LoVo (cell line): ENCODE measurements at regions not wholly inside any gene's neighbourhood (a gene's known extent, or its start where the extent isn't known, plus 50 kb on each side); places are given as distances from the start of the nearest gene placed in this dataset.

Source experiments
- DNase-seq: peaks from one replicate; pipeline ENCODE4 v3.0.0-alpha.2; 2016; ENCODE audit warnings: low spot score

DNA sequence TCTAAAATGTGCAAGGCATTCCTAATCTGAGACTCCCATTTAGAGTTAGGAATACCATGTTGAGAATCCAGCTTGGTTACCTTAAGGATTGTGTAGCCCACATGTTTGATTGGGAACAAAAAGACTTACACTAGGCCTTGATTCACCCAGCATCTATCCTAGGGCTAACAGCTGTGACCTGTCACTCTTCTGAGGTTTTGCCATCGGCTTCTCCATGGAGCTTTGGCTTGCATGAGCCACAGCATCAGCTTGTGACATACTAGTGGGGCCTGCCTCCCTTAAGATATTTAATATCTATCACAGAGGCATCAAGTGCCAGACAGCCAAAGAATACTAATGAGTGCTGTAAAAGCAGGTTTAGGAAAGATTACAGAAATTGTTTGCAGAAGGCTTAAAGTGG, 241.3 kb upstream of the UBE2E3 start:
- no peak for DNase-seq

DNA sequence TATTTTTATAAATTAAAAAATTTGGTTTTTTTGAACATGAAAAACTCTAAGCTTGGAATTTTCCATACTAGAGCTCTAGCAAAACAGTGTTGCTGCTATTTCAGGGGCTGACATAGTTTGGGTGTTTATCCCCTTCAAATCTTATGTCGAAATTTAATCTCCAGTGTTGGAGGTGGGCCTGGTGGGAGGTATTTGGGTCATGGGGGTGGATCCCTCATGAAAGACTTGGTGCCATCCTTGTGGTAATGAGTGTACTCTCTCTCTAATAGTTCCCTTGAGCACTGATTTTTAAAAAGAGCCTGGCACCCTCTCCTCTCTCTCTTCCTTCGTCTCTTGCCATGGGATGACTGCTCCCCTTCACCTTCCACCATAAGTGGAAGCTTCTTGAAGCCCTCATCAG, 244.6 kb upstream of the UBE2E3 start:
- DNase-seq, result no peak

DNA sequence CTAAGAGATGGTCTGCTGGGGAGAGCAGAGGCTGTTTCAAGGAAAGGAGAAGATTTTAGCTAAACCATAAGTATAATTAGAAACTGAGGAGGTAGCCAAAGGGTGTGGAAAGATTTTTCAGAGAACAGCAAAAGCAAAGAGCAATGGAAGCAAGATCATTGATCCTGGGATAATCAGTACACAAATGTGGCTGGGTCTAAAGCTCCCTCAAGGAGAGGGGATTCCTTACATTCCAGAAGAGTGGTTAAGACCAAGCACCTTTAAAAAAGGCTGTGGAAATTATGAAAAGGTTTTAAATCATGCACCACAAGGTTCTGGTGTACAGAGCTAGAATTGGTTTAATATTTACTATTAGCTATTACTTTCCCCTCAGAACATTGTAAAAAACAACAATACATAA, 246.0 kb upstream of the UBE2E3 start:
- DNase-seq, result no peak

DNA sequence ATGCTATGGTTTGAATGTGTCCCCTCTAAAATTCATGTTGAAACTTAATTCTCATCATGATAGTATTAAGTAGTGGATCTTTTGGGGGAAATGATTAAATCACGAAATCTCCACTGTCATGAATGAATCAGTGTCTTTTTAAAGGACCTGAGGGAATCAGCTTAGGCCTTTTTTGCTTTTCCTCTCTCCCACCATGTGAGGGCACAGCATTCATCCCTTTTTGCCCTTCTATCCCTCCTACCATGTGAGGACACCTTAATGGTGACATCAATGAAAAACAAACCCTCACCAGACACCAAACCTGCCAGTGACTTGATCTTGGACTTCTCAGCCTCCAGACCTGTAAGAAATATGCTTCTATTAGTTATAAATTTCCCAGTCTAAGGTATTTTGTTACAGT, 247.1 kb upstream of the UBE2E3 start:
- DNase-seq, result no peak

DNA sequence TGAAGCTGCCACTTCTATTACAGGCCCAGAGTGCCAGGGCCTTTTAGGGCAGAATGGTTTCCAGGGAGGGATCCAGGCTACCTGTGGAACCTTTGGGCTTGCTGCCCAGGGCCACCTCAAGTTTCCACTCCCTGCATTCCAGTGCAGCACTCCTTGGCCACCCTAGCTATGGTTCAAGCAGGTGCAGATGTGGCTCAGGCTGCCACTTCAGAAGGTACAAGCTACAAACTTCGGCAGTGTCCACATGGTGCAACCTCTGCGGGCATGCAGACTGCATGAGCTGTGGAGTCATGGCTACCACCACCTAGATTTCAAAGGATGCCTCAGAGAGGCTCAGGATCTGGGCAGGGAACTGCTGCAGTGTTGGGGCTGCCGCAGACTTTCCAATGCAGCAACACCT, 248.1 kb upstream of the UBE2E3 start:
- DNase-seq, result no peak

DNA sequence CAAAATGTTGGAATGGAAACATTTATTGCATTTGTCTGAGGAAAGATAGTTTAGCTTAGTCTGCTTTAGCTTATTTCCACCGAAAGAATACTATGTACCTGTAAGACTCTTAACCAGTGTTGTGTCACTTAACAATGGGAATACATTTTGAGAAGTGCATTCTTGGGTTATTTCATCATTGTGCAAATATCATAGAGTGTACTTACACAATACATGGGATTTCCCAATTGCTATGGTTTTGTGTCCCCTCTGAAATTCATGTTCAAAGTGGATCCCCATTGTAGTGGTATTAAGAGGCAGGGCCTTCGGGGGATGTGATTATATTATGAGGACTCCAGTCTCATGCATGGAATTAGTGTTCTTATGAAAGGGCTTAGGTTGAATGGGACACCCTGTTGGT, 249.4 kb upstream of the UBE2E3 start:
- no peak for DNase-seq

DNA sequence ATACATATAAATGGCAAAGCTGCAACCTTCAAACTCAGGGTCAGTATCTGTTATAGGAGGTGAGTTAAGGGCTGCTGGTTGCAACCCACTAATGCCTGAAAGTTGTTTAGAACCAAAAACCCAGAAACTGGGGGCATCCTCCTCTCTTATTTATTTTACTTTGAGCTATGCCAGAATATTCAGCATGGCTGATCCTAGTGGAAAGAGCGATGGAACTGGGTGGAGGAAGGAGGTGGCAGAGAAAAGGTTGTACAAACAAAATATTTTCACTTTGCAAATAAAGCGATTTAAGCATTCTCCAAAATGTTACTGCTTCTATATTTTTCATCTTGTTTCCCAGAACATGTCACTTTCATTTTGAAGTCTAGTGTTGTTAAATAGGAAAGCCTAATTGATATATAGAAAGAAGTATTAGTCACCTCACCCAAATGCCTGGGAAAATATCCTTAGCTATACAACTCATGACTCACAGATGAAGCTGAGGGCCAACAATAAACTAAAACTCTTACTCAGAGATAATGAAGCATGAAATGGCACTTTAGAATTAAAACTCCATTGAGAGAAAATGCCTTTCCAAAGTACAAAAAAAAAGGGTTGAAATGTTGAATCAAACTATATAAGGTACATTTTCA, 251.4 kb upstream of the UBE2E3 start:
- peak; percentile 40 for DNase-seq

DNA sequence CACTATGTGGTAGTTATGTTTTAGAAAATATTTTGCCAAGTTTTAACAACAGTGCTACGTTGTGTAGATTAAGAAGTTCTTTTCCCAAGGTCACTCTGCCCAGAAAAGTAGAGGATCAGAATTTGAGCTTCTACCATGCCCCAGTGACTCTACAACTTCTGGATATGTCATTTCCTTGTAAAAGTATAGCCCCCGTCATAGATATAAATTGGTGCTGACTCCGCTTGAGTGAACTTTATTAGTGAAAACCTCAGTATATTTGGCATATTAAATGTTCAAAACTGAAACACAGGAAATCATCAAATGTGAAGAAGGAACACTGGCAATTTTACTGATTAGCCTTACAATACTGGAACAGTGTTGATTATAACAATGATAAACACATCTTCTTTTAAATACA, 256.7 kb upstream of the UBE2E3 start:
- DNase-seq, result no peak

DNA sequence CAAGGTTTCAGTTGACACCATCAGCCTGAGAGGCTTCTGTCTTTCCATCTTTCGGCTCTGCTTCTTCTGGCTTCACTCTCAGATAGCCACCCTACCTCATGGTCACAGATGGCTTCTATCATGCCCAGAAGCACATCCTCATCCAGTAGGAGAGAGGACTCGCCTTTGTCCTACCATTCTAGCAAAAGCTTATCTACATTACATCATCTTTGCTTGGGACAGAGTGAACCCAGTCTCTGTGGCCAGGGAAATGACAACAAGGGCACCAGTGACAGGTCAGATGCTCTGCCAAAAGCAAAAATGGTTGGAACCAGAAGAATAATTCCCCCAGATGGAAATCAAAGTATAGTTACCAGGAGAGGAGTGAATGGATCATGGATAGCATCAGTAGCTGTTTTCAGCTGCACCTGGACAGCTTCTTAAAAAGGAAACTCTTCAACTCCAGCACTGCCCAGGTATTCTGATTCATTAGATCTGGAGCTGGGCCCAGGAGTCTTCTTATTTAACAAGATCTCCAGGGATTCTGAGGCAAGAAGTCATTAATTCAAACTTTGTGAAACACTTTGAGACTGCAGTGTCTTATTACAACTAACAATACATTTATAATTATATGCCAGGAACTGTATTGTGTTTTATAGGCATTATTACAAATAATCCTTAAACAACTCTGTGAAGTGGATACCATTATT, 257.7 kb upstream of the UBE2E3 start:
- no peak for DNase-seq

DNA sequence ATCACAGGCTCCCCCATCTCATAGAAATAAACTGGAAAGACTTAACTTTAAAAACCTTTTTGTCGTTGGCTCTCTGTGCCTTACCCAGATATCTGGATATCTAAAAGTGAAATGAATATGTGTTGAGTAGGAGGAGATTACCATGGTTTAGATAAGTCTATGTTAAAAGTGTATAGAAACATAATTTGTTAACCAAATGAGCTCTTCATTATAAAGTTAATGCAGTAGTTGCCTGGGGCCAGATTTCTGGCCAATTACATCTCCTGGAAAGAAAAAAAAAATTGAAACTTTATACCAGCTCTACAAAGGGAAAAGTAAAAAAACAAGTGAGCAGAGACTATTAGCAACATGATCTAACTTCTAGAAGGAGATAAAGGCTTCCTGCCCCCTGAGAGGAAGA, 259.6 kb upstream of the UBE2E3 start:
- DNase-seq, result no peak

DNA sequence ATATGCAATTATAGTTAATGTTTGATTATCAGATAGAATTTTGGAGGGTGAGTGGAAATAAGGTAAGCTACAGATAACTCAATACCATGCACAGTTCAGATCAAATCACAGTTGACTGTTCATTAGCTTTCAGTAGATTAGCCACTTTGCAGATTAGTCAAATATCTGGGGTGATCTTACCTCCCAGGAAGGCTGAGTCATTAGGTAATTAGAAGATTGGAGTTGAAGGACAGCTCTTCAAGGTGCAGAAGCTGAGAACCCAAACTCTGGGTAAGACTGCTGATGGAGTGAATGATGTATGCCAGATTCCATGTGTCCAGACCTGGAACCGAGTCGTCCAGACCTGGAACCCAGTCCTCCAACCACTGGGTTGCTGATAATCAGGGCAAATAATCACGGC, 262.8 kb upstream of the UBE2E3 start:
- no peak for DNase-seq

DNA sequence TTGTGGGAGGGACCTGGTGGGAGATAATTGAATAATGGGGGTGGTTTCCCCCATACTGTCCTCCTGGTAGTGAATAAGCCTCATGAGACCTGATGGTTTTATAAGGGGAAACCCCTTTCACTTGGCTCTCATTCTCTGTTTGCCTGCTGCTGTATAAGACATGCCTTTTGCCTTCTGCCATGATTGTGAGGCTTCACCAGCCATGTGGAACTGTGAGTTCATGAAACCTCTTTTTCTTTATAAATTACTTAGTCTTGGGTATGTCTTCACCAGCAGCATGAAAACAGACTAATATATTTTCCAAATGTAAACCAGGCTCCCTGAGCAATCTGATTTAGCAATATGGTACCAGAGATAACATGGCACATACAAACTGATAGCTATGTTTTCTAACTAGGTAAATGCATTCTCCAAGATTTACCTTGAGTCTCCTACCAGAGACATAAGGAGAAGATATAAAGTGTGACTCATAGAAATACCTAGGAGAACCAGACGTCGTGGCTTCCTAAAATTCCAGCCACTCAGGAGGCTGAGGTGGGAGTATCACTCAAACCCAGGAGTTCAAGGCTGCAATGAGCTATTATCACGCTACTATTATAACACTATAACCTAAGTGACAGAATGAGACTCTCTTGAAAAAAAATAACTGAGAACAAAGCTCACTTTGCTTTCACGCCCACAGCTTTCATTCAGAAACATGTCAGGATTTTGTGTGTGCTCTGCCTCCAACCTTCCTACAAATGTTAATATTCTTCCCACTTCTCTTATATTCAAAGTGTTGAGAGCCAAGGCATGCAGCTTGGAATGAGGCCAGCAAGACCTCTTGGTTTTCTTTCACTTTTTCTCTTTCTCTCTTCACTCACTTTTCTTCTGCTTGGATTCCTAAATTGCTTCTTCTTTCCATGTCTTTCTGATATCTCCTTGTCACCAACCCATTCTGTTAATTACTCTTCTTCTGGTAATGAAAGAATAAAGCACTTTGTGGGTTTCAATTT, 263.9 kb upstream of the UBE2E3 start:
- no peak for DNase-seq

DNA sequence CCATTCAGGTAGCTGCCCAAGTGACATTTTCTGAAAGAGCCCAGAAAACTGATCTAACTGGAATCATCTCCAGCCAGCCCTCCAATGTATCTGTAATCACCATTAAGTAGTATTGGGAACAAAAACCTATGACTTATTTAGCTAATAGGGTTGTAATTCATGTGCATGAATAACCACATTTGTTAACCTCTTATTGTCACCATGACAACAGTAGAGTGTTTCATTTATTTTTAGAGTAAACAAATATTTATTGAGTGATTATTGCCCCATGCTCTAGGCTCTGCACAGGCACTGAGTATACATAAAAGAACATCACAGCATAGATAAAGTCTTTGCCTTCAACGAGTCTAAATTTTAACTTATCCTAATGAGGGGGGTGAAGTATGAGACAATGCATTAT, 265.4 kb upstream of the UBE2E3 start:
- no peak for DNase-seq

DNA sequence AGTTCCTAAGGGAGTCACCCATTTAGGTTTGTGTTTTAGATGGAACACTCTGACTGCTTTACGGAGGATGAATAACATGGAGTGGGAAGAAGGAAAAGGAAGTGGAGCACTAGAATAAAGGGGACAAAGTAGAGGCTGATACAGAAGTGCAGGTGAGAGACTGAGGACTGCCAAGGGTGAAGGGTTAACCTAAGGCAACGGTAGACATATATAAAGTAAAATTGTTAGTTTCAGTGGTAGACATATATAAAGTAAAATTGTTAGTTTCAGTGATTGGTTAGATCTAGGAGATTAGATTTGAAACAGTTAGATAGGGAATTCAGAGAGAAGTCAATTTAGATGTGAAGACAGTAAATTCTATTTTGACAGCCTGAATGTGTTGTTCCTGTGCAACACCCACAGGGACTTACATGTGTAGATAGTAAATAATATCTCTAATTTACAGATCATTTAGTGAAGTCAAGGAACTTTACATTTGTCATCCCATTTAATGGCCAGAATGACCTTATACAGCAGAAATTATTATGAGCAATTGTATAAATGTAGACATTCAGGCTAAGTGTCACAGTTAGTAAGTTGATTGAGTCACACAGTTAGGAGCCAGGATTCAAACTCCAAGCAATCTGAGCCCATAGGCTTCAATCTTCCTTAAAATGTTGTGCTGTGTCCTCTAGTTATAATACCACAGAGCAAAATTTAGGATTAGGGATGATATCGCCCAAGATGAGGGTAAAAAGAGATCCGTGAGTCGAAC, 270.8 kb upstream of the UBE2E3 start:
- DNase-seq, result no peak

DNA sequence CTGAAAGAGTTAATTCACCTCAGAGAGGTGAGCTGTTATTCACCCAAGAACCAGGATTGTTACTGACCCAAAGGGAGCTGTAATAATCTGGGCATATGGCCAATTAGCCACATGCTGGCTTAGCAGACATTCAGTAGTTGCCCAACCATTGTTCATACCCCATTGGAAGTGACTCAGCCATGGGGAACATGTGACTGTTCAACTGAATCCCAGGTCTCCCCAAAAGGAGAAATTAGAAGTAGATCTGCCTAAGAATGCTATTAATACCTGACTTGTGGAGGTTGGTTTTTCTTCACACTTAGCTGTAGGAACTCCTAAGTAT, 272.6 kb upstream of the UBE2E3 start:
- peak; percentile 63 for DNase-seq

DNA sequence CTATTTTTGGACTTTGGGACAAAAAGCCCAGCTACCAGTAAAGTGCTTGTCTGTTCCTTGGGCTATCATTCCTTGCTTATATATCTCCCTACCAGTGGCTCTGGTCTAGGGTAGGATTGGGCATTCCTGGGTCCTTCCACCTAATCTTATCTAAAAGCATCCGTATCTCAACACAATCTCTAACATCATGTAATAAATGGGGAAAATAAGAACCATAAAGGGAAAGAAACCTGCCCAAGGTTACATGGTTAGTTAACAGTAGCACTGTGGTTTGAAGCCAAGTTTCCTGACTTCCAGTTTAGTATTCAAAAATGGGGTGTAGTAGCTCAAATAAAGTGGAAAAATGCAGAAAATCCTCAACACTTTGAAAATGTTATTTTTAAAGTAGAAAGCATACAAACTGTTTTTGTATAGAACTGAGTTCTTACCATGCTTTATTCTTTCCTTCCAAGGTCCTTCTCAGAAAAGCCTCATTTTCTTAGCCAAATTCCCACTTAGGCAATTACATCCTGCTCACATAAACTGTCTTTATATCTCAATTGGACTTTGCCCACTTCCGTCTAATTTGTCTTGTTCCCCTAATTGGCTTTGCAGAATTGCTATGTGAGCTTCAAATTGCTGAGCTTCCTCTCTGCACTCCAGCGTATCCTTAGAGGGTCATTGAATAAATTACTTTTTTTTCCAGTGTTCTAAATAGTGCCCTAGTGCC, 273.1 kb upstream of the UBE2E3 start:
- DNase-seq, result no peak

DNA sequence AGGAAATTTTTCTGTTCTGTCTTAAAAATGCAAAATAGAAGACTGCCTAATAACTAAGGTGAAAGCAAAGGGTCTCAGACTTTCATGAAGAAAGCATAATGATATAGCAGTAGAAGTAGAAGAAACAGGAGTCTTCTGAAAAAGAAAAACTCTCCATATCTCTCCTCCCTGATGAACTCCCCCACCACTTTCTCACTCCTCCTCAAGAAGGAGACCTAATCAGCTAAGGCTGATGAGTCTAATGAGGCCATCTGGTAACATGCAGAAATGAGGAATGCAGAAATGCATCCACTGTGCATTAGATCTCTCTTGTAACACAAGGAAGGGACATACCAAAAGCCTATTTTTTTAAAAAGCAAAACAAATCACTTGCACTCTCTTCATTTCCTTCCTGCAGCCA, 273.7 kb upstream of the UBE2E3 start:
- no peak for DNase-seq

DNA sequence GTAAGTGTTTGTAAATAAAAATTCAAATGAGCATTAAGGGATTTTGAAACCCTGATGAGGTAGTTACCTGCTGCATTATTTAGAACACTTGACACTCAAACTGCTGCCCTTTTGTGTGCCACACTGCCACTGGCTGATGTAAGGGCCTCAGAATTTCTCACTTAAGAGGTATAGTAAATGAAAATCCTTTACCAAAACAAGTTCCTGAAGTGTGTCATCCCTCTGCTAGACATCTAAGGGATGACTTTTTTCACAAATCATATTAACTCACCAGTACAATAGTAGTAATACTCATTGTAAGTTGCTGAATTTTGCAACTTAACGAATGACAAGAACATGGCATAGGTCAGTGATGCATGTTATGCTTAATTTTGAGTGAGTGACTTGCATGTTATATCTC, 274.9 kb upstream of the UBE2E3 start:
- no peak for DNase-seq

DNA sequence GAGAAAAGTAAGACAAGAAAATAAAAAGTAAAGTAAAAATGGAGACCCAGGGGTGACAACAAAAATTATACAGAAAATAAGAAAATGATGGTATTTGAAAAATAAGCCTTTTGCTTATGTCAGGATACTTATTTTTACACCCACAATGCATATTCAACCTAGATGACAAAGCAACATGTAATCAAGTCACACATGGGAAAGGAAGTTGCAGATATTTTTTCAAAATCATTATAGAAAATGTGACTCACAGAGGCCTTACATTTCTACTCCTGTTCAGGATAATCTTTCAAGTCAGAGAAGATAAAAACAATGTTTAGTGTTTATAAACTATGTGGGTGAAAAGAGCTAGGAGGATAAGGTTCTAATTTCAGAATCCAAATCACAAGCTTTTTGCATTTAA, 275.3 kb upstream of the UBE2E3 start:
- DNase-seq, result no peak

DNA sequence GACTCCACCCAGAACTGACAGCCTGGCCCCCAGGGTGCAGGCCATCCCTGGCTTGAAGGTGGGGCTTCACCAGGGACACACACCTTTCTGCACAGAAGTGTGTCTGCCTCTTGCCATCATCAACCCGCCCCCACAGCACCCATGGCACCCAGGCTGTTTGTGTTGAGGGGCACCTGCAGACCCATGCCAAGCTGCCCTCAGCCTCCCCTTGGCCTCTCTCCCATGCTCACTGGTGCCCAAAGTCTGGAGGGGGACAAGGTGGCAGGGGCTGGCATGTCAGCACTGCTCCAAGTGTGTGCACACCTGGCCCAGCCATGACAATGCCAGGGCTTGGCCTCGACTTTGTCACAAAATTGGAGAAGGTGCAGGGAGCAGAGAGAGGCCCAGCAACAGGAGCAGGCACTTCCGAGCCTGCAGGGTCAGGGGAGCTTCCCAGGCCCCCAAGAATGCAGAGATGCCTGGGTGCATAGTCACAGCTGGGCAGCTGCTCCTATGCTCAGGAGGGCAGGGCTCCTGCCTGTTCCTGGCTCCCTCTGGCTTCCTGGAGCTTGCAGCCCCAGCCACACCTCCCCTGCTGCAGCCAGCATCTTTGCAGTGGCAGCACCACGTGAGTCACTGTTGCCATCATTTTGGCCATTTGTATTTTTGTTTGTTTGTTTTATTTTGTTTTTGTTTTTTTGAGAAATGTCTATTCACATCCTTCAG, 280.6 kb upstream of the UBE2E3 start:
- DNase-seq, result no peak

DNA sequence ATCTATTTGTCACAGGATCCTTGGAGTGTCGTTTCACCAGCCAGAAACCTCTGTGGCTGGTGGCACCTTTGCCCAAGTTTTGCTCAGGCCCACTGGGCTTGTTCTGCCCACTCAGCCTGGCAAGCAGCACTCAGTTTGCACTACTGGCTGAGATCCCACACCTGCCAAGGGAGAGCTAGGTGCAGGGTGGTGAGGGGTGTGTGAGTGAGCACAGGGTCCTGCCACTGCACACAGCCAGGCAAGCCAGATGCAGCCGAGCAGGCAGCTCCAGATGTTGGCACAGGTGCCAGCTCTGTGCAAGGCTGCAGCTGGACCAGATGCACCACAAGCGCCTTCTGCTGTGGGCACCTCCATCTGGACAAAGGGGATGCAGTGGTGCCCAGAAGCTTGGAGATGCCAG, 281.7 kb upstream of the UBE2E3 start:
- no peak for DNase-seq
